Lung microvascular endothelial cell (primary cell): ENCODE measurements at regions not wholly inside any gene's neighbourhood (a gene's known extent, or its start where the extent isn't known, plus 50 kb on each side); places are given as distances from the start of the nearest gene placed in this dataset.
"Not testable (repeated sequence)": the region's sequence is repeated elsewhere in the genome, so short reads cannot be mapped to it uniquely, and the experiment has no call there.

ENCODE experiments used
- DNase-seq, 2 donors: peaks; one replicate each; pipeline versions ENCODE4 v3.0.0 to v3.0.0-alpha.2; 2010; ENCODE audit warnings: low read depth in 2 of 2

DNA sequence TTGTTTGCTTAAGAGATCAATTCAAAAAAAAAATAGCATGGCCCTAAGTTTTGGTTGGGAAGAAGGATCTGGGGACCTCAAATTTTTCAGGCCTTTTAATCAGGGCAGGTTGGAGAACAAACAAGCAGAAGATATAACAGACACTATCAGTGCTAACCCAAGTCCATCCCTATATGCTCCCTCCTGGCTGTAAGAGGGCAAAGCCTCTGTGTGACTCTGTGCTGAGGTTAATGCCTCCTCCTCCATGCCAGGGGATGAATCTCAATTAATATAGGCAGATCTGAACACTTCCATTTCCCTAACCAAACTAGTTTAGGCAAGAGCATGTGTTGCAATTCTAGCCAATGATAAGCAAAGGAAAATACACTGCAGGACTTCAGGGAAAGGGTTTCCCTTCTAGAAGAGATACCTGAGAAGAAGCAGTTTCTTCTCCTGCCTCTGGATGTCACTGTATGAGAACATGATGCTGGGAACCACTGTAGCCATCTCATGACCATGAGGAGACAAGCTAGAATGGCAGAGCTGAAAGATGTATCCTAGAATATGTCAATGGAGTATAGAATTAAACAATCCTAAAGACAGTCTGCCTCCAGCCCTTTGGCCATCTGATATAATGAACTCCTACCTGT is 76.0 kb downstream of the CHD9NB start:
- DNase-seq, result peak; percentile 42 to 47

DNA sequence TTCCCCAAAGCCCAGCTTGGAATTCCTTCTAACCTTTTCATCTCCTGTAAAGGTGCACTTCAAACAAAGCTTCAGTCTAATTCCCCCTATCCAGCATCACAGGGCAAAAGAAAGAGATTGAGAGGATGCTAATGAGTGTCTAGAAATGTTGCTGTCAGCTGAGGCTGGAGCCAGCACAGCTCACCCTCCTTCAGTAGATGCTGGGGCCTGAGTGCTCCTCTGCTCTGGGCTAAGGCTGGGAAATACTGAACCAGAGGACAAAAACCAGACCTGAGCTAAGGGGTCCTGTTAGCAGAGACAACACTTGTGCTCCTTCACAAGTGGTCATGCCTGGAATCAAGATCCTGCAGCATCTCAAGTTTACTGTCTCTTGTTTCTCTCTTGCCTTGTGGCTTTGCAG is 85.0 kb downstream of the CHD9NB start:
- no peak for DNase-seq

DNA sequence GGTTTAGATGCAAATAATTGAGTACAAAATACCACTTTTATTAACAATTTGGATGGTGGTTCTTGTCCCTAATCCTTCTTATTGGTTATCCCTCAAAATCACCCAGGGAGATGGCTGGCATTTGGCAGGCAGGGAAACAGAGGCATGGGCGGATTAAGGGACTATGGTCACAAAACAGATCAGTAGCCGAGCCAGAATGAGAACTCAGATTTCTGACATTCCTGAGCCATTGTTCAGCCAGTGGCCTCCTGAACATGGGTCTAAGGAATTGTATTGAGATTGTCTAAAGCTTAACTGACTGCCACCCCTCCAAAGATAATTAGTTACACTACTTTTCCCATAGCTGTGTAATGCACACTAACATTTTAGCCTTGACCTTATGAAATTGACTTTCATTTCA is 88.4 kb downstream of the CHD9NB start:
- no peak for DNase-seq

DNA sequence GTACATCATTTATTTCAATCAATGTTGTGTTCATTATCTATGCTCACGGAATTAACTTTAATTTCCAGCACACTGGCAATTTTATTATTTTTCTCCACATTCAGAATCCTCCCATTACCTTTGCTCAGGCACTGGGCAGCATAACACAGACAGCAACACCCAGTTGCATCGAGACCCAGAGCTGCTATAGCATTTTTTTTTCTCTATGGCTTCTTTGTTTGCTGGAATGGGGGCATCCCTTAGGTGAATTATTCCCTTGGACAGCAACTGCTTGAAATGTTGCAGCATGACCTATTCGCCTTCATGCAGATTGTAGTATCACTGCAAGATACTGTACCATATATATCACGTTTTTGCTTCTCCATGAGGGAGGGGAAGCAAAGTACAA is 88.8 kb downstream of the CHD9NB start:
- no peak for DNase-seq

DNA sequence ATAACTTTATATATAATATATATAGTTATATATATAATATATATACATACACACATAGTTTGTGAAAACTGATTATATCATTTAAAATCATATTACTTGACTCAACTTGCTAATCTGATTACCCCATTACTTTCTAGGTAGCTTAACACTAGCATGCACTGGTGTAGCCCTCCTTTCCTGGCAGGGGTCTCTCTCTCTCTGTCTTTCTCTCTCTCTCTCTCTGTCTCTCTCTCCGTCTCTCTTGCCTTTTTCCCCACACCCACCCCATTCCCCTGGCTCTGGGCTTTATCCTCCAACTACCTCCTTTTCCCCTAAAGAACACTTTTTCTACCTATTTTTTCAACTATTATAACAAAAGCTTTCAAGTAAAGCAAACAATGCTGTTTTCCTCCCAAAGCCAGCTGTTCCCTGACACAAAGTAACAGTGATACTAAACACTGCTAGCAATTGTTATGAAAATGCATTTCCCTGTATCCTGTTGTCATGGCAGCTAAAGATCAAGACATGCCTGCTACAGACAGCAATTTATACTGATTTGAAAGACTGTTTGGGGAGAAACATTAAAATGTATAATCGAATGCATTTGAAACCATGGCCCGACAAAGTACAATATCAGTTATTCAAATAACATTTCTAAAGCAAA is 89.4 kb downstream of the CHD9NB start:
- DNase-seq, result no peak

DNA sequence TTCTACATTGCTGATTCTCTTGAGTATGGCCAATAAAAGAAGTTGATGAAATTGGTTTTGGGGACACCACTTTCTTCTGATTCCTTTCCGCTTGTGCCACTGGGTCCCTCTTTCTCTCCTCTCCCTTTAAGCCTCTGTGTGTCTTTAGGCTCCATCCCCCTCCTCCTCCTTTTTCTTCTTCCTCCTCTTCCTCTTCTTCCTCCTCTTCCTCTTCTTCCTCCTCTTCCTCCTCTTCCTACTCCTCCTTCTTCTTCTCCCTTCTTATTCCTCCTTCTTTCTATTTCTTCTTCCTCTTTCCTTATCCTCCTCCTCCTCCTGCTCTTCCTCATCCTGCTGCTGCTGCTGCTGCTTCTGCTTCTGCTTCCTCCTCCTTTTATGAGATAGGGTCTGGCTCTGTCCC is 93.7 kb downstream of the CHD9NB start:
- DNase-seq, result no peak

DNA sequence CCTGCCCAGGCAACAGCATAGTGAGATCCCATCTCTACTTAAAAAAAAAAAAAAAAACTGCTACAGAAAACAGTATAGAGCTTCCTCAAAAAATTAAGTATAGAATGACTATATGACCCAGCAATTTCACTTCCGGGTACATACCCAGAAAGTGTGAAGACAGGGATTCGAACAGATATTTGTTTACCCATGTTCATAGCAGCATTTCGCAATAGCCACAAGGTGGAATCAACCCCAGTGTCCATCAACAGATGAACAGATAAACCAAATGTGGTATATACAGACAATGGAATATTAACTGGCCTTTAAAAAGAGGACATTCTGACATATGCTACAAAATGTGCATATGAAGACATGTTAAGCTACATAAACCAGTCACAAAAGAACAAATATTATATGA is 95.5 kb downstream of the CHD9NB start:
- no peak for DNase-seq

DNA sequence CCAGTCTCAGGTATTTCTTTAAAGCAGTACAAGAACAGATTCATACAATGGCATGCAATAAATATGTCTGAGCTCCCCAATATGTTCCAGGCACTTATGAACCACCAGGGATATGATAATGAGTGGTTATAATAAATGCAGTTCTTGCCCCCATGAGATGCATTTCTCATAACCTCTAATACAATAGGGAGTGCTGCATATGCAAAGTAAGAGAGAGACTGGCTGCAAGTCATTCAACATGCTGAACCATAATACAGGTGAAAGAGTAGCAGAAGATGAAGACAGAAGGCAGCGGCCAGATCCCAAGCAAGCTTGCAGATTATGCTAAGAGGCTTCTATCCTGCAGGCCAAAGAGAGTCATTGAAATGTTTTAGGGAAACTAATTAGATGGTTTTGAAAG is 96.7 kb downstream of the CHD9NB start:
- DNase-seq, result no peak

DNA sequence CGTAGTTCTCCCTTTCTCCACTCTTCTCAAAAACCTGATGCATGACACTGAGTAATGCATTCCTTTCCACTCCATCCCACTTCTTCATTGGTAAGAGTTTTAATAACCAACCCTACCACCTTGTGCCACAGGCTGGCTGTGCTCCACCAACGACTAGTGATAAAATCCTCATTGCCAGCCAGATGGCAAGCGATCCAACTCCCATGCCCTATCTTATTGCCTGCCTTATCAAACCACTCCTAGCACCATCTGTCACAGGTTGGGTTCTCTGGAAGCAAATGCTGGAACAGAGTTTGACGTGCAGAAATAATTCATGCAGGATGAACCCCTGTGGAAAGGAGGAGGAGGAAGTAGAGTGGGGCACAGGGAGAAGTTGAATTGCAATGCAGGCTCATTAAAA is 99.5 kb downstream of the CHD9NB start:
- DNase-seq, result no peak

DNA sequence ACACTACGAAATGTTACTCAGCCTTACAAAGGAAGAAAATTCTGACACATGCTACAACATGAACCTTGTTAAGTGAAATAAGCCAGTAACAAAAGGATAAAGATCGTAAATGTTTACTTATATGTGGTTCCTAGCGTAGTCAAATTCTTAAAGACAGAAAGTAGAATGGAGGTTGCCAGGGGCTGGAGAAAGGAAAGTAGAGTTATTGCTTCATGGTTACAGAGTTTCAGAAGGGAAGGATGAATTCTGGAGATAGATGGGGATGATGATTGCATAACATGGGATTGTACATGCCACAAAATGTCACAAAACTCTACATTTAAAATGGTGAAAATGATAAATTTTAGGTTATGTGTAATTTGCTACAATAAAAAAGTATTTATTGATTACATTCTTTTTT is 103.8 kb downstream of the CHD9NB start:
- DNase-seq, result no peak

DNA sequence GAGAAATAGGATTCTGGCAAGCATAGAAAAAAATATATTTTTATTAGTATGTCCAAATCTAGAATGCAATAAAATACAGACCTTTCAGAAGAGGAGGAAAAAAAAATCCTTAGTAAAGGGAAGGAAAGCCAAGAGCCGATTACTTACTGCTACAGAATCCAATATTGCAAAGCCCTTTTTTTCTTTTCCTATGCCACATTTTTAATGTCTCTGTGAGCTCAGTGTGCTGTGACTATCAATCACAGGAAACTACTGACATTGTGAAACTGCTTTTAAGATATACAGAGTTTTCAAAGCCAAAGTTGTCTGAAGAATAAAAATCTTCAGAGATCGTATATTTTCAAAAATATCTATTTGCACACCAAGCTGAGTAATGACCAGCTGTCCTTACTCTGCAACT is 120.4 kb downstream of the CHD9NB start:
- DNase-seq, result no peak

DNA sequence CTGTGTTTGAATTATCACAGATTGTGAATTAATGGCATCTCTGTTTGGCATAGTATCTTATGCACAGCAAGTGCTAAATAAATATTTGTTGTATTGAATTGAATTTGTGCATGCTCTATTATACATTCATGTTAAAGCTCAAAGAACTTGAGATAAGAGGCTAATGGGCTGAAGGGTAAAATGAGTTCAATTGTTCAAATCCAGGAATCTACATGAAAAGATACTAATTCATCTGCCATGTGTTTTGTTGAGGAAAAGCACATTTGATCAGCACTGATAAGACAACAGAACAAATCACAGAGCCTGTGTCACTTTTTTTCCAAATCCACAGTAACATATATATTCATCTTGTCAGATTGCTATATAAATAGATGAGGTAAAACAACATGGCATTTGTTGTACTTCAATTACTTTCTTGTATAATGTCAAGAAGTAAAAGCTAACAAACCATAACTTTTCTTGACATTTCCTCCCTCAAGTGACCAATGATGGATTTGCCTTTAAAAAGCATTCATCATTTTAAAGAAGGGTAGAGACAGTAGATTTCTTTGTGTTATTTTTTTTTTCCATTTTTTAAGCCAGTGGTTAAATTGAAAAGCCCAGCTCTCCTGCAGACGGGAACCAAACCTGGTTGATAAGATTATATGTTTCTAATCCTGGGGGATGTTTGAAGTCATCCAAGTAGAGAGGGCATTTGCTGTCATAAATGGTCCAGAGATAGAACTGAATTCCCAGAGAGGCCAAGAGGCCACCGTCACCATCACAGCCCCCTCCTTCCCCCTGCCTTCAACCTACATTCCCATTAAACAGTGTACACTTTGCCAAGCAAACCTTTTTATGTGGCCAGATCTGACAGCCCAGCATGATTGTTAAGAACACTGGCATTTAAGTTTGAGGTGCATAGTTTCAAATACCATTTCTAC is 123.0 kb downstream of the CHD9NB start:
- DNase-seq, result no peak

DNA sequence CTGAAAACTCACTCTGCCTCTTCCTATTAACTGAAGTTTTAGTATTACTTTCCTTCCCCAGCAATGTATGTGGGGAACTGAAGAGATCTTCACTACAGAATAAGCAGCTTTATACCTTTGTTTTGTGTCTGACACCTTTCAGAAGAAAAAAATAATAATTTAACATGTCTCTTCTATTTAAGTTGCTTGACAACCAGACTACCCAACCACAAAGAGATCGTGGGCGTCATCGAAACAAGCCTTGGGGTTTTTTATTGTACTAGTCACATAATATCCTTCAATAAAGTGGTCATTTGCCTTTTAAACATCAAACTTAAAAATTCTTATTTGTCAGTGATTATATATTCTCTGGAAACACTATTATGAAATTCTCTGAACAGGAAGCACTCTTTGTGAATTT is 123.7 kb downstream of the CHD9NB start:
- DNase-seq, result no peak

DNA sequence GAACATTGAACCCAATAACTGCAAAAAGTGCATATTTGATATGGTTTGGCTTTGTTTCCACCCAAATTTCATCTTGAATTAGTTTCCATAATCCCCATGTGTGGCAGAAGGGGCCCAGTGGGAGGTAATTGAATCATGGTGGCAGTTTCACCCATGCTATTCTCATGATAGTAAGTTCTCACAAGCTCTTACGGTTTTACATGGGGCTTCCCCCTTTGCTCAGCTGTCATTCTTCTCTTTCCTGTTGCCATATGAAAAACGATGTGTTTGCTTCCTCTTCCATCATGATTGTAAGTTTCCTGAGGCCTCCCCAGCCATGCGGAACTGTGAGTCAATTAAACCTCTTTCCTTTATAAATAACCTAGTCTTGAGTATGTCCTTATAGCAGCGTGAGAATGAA is 127.6 kb downstream of the CHD9NB start:
- peak; percentile 10 to 22 for DNase-seq

DNA sequence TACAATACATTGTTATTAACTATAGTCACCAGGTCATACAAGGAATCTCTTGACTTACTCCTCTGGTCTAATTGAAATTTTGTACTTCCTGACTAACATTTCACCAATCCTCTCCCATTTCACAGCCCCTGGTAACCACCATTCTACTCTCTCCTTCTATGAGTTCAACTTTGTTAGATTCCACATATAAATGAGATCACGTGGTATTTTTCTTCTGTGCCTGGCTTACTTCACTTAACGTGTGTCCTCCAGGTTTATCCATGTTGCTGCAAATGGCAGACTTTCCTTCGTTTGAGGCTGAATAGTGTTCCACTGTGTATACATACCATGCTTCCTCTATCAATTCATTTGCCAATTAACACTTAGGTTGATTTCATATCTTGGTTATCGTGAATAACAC is 128.5 kb downstream of the CHD9NB start:
- no peak for DNase-seq

DNA sequence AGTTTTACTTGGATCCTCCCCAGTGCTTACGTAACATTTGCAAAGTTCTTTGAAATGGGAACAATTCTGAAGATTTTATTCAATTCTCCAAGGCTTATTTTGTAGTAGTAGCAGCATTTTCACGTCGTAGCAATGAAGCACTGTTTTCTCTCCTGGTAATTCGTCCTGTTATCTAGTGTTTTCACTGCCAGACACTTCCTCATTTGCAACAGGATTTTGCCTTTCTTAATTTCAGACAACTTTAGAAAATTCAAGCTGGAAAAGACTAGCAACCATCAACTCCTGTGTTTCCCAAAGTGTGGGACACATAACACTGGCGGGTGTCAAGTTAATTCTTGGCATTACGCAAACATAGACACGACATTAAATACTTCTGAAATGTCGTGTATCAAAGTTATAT is 131.6 kb downstream of the CHD9NB start:
- no peak for DNase-seq

DNA sequence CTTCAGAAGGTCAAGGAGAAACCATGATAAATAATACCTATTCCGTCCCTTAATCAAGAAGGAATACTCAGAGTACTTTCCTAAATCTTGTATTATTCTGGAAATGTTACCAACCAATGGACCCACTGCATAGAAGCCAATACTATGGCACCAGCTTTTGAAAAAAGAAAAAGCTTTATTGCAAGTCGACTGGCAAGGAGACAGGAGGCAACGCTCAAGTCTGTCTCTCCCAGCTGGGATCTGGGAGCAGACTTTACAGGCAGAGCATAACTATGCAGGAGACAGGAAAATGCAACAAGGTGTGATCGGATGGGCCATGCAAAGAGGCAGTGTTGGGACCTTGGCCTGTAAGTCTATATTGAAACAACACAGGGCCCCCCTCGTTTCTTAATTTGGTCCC is 132.4 kb downstream of the CHD9NB start:
- no peak for DNase-seq

DNA sequence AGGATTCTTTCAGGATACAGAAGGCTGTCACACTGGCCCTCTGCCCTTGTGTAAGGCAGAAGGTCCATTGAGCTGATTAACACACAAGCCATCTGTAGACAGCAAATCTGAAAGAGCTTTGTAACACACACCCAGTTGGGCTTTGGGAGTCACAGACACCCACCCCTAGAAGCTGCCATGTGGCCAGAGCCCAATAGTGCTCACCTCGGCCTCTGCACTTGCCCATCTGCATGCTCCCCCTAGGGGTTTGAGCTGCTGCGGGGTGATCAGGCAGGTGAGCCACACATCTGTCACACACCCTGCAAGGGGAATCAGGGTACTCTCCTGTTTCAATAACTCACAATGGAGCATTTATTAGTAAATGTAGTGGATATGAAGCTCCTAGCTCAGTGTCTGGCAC is 138.3 kb downstream of the CHD9NB start:
- DNase-seq, result no peak

DNA sequence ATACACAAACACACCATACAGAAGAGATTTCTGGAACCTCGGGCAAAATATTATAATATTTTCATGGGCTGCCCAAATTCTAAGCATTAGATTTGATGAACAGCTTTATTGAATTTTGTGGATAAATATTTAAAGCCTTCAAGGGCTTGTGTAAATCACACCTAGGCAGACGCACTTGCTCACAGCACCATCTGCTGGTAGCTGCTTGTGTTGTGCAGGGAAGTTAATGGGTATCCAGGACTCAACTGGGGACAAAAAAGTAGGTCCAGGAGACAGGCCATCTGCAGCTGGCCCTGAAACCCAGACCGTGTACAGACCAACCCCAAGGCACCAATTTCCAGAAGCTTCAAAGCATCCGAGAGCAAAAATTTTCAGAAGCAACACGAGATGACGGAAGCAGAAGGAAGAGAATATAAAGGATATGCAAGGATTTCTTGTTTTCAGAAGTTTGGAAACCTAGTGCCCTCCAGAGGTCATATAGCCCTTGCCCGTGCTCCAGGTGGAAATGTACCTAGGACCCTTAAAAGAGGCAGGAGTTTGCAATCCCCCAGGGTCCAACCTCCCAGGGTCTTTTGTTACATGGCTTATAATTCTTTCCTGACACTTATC is 140.0 kb downstream of the CHD9NB start:
- DNase-seq, result peak; percentile 61 to 89

DNA sequence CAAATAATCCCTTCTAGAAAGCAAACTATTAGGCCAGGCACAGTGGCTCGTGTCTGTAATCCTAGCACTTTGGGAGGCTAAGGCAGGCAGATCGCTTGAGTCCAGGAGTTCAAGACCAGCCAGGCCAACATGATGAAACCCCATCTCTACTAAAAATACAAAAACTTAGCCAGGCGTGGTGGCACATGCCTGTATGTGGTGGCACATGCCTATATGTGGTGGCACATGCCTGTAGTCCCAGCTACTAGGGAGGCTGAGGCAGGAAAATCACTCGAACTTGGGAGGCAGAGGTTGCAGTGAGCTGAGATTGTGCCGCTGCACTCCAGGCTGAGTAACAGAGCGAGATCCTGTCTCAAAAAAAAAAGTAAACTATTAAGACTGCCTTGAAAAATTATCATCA is 144.6 kb downstream of the CHD9NB start:
- DNase-seq, result not testable (repeated sequence)

DNA sequence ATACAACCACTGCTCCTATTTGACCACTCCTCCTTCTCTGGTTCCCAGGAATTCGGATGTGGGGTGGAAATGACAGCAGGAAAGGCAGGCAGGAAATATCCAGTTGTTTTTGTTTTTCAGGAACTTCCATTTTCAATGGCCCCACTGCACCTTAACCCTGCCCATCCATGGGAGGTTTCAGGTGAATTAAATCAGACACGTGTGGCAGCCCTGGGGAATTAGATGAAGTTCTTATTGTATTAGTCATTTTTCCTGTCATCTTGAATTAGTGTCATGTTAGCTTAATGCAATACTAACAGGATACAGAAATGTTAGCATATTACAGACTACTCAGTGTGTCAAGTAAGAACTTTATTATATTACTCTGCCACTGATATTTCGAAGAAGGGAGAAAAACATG is 146.4 kb downstream of the CHD9NB start:
- peak in 1 of 2 donors; percentile 95 for DNase-seq

DNA sequence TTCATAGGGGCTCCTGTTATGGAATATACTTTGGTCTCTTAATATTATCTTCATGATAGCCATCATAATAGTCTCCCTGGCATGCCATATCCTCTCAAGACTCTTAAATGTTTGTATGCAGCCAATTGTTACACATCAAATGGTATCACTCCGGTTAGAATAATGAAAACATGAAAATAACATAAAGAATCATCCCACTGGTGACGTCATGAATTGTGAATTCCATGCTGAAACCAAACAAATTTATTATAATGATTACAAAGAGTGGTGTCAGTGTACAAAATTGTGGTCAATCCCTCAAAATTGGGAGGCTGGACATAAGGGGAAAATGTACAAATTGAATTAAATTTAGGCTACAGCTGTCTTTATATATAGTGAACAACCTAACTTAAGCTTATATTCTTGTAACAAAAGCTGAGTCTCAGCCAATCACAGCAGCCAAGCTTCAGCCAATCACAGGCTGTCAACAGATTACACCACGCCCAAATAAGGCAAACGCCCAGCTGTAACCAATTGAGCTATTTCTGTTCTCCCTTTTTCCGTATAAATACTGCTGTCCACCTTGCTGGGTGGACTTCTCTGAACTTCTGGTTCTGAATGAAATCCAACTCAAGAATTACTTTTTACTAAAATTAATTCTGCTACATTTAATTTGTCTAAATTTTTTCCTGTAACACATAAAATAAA is 156.1 kb downstream of the CHD9NB start:
- no peak for DNase-seq
